HCEC 1CT (cell line): ENCODE measurements at regions not wholly inside any gene's neighbourhood (a gene's known extent, or its start where the extent isn't known, plus 50 kb on each side); places are given as distances from the start of the nearest gene placed in this dataset.

ENCODE experiments used
- DNase-seq: peaks from one replicate; pipeline ENCODE4 v3.0.0-alpha.2; 2017

GRCh38 chr17:79144133-79144532 lies 69.5 kb downstream of the ENGASE start:
- DNase-seq = no peak

- DNase-seq = no peak
Measured at GRCh38 chr17:79142375-79142774, 67.8 kb downstream of the ENGASE start.

GRCh38 chr17:79141578-79142355 lies 67.1 kb downstream of the ENGASE start:
- DNase-seq = no peak

DNA sequence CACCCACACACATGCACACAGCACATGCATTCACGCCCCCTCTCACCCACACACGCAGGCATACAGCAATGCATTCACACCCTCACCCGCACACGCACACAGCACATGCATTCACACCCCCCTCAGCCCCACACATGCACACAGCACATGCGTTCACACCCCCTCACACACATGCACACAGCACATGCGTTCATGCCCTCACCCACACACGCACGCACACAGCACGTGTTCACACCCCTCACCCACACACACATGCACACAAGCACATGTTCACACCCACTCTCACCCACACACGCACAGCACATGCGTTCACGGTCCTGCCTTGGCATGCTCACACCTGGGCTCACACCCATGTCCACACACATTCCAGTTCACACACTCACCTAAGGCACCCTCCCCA lies 64.2 kb downstream of the ENGASE start:
- DNase-seq = no peak

DNA sequence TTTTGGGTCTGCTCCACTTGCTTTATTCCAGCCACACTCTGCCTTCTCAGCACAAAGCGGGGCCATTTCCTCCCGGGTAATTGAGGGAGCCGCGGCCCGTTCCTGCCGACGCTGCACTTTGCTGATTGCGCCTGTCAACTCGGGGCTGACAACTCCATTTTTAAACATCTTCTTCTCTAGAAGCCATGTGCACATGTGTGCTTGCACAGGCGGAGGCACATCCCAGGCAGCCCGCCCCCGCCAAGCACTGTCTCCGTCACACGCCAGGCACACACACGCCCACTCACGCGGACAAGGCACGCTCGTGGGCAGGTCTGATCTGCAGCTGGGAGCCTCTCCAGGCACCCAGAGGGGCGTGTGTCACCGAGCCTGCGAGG lies 63.2 kb downstream of the ENGASE start:
- no peak for DNase-seq

GRCh38 chr17:79137015-79137788 lies 62.6 kb downstream of the ENGASE start:
- DNase-seq = no peak

- no peak for DNase-seq
Measured at GRCh38 chr17:79136596-79136995, 62.0 kb downstream of the ENGASE start.
